H9 (cell line): ENCODE measurements at regions not wholly inside any gene's neighbourhood (a gene's known extent, or its start where the extent isn't known, plus 50 kb on each side); places are given as distances from the start of the nearest gene placed in this dataset.

ENCODE experiments used
- DNase-seq: peaks from one replicate; pipeline ENCODE4 v3.0.0-alpha.2; 2017
- H2AFZ ChIP-seq: one replicate; pipeline ENCODE4 v1.6.1; 2013; ENCODE audit warnings: mild to moderate bottlenecking, low read length, control low read depth, moderate library complexity
- H2AK5ac ChIP-seq: 2 replicates; pipeline ENCODE4 v1.6.1; 2013; ENCODE audit warnings: low read length, control low read depth, mixed read lengths; ENCODE audit not compliant: insufficient read length
- H2BK120ac ChIP-seq: one replicate; pipeline ENCODE4 v1.6.1; 2013; ENCODE audit warnings: low read depth, mild to moderate bottlenecking, low read length, control low read depth, inconsistent platforms; ENCODE audit not compliant: poor library complexity, severe bottlenecking
- H2BK12ac ChIP-seq: 2 replicates; pipeline ENCODE4 v1.6.1; 2013; ENCODE audit warnings: low read length, control low read depth, mixed read lengths, low read depth; ENCODE audit not compliant: insufficient read length
- H2BK15ac ChIP-seq: 2 replicates; pipeline ENCODE4 v1.6.1; 2013; ENCODE audit warnings: low read depth, low read length, control low read depth
- H2BK20ac ChIP-seq: one replicate; pipeline ENCODE4 v1.6.1; 2013; ENCODE audit warnings: low read depth, mild to moderate bottlenecking, low read length, control low read depth, inconsistent platforms; ENCODE audit not compliant: poor library complexity, severe bottlenecking
- H2BK5ac ChIP-seq: 2 replicates; pipeline ENCODE4 v1.6.1; 2013; ENCODE audit warnings: low read length, control low read depth, mixed read lengths; ENCODE audit not compliant: insufficient read length
- H3K14ac ChIP-seq: 2 replicates; pipeline ENCODE4 v1.6.1; 2013; ENCODE audit warnings: low read length, control low read depth; ENCODE audit not compliant: insufficient read depth
- H3K18ac ChIP-seq: 2 replicates; pipeline ENCODE4 v1.6.1; 2013; ENCODE audit warnings: low read depth, mild to moderate bottlenecking, mixed read lengths, low read length, control low read depth; ENCODE audit not compliant: insufficient read length
- H3K23ac ChIP-seq: 2 replicates; pipeline ENCODE4 v1.6.1; 2013; ENCODE audit warnings: low read length, control low read depth, mixed read lengths, low read depth; ENCODE audit not compliant: insufficient read length
- H3K23me2 ChIP-seq: 2 replicates; pipeline ENCODE4 v1.6.1; 2013; ENCODE audit warnings: low read depth, mild to moderate bottlenecking, mixed read lengths, low read length, control low read depth; ENCODE audit not compliant: insufficient read length, poor library complexity, severe bottlenecking
- H3K27ac ChIP-seq: 2 replicates; pipeline ENCODE4 v1.5.1; 2013; ENCODE audit warnings: low read length, control low read depth, mixed read lengths, low read depth; ENCODE audit not compliant: insufficient read length
- H3K27me3 ChIP-seq: 2 replicates; pipeline ENCODE4 v1.6.1; 2013; ENCODE audit warnings: low read length, control low read depth, inconsistent platforms; ENCODE audit not compliant: insufficient read depth
- H3K4ac ChIP-seq: 2 replicates; pipeline ENCODE4 v1.6.1; 2013; ENCODE audit warnings: low read depth, mild to moderate bottlenecking, control low read depth, inconsistent platforms, low read length, moderate library complexity
- H3K4me1 ChIP-seq: 2 replicates; pipeline ENCODE4 v1.6.1; 2013; ENCODE audit warnings: low read length, control low read depth, inconsistent platforms; ENCODE audit not compliant: insufficient read depth
- H3K4me2 ChIP-seq: 2 replicates; pipeline ENCODE4 v1.6.1; 2013; ENCODE audit warnings: low read length, control low read depth, mixed read lengths; ENCODE audit not compliant: insufficient read length, insufficient read depth
- H3K56ac ChIP-seq: 2 replicates; pipeline ENCODE4 v1.6.1; 2013; ENCODE audit warnings: low read depth, mild to moderate bottlenecking, mixed read lengths, low read length, control low read depth; ENCODE audit not compliant: insufficient read length
- H3K79me1 ChIP-seq: 2 replicates; pipeline ENCODE4 v1.6.1; 2013; ENCODE audit warnings: low read depth, mild to moderate bottlenecking, moderate library complexity, low read length, control low read depth, inconsistent platforms; ENCODE audit not compliant: insufficient read depth, poor library complexity, severe bottlenecking
- H3K79me2 ChIP-seq: 2 replicates; pipeline ENCODE4 v1.6.1; 2013; ENCODE audit warnings: low read length, control low read depth, inconsistent platforms; ENCODE audit not compliant: insufficient read depth
- H3K9ac ChIP-seq: 2 replicates; pipeline ENCODE4 v1.6.1; 2013; ENCODE audit warnings: low read length, control low read depth, mixed read lengths; ENCODE audit not compliant: insufficient read length; ENCODE audit errors: extremely low read depth
- H3K9me3 ChIP-seq: one replicate; pipeline ENCODE4 v1.6.1; 2013; ENCODE audit warnings: low read depth, low read length, inconsistent platforms; ENCODE audit not compliant: control insufficient read depth
- H3T11ph ChIP-seq: one replicate; pipeline ENCODE4 v1.6.1; 2013; ENCODE audit warnings: mild to moderate bottlenecking, low read length, control low read depth, inconsistent platforms
- H4K20me1 ChIP-seq: one replicate; pipeline ENCODE4 v1.6.1; 2013; ENCODE audit not compliant: control insufficient read depth, insufficient read length, insufficient read depth
- H4K5ac ChIP-seq: 2 replicates; pipeline ENCODE4 v1.6.1; 2013; ENCODE audit warnings: low read depth, mild to moderate bottlenecking, mixed read lengths, low read length, control low read depth; ENCODE audit not compliant: insufficient read length
- H4K8ac ChIP-seq: replicated peaks from 2 replicates; pipeline ENCODE4 v1.6.1; 2013; ENCODE audit warnings: low read length, control low read depth, mixed read lengths, low read depth; ENCODE audit not compliant: insufficient read length
- H4K91ac ChIP-seq: 2 replicates; pipeline ENCODE4 v1.6.1; 2013; ENCODE audit warnings: low read depth, mild to moderate bottlenecking, moderate library complexity, mixed read lengths, low read length, control low read depth; ENCODE audit not compliant: insufficient read length
- H3K27ac Mint-ChIP-seq, 3 experiments: 2 replicates in 2 of 3; 3 replicates in 1 of 3; pipeline ENCODE4 v1.8.0; 2020 to 2021; ENCODE audit warnings: mixed read lengths in 3 of 3, mild to moderate bottlenecking in 1 of 3, moderate library complexity in 1 of 3
- H3K27me3 Mint-ChIP-seq: 2 replicates; pipeline ENCODE4 v1.8.0; 2021; ENCODE audit warnings: low read depth, mild to moderate bottlenecking, moderate library complexity, mixed read lengths
- H3K36me3 Mint-ChIP-seq, 3 experiments: 2 replicates in 2 of 3; 3 replicates in 1 of 3; pipeline ENCODE4 v1.8.0; 2020 to 2021; ENCODE audit warnings: low read depth in 3 of 3, mixed read lengths in 3 of 3; ENCODE audit not compliant: insufficient read depth in 1 of 3
- H3K4me1 Mint-ChIP-seq, 2 experiments: 2 replicates each; pipeline ENCODE4 v1.8.0; 2020; ENCODE audit warnings: mixed read lengths in 2 of 2
- H3K4me3 Mint-ChIP-seq, 2 experiments: 2 replicates in 1 of 2; 3 replicates in 1 of 2; pipeline ENCODE4 v1.8.0; 2020 to 2021; ENCODE audit warnings: mild to moderate bottlenecking in 2 of 2, mixed read lengths in 2 of 2, moderate library complexity in 1 of 2
- H3K9me3 Mint-ChIP-seq, 2 experiments: 2 replicates in 1 of 2; 3 replicates in 1 of 2; pipeline ENCODE4 v1.8.0; 2020; ENCODE audit warnings: mild to moderate bottlenecking in 2 of 2, mixed read lengths in 2 of 2, moderate library complexity in 1 of 2
- CTCF ChIP-seq: fragments of 200-600 bp; sonication (generic); conservative IDR thresholded peaks from 3 replicates; pipeline ENCODE4 v1.8.0; 2021; ENCODE audit warnings: antibody characterized with exemption, mild to moderate bottlenecking
- WGBS: extraction: QIAGEN DNeasy Blood & Tissue Kit; methylation state at CpG from one replicate; pipeline ENCODE4 v1.1.7; 2013; ENCODE audit warnings: missing lambda C conversion rate, low lambda C conversion rate, mixed read lengths; ENCODE audit not compliant: insufficient read length; ENCODE audit errors: extremely low coverage; 5-methylcytosine and 5-hydroxymethylcytosine counted together

GRCh38 chr4:175999944-176000343 is 65.7 kb upstream of the WDR17 start:
- Histone ChIP-seq H3K4ac (no peak overlapping the region), H4K20me1 (no peaks in the 10 kb centered on the region), H3K27me3 (no peaks in the 10 kb centered on the region; the same call in 1 of the 2 replicates), H4K8ac (no peak overlapping the region), H4K91ac (no peak overlapping the region), H2AK5ac (no peak overlapping the region), H2BK15ac (no peak overlapping the region), H3T11ph (no peak overlapping the region), H3K23me2 (peaks cover 14% of the 10 kb centered on the region), H3K79me2 (no peaks in the 10 kb centered on the region), H3K56ac (no peak overlapping the region), H3K14ac (no peak overlapping the region), H3K18ac (no peak overlapping the region), H4K5ac (no peak overlapping the region), H3K23ac (no peak overlapping the region), H3K9ac (no peak overlapping the region), H2BK20ac (no peak overlapping the region), H3K4me1 (peaks cover 2% of the 10 kb centered on the region; the same call in 1 of the 2 replicates), H2BK120ac (no peak overlapping the region), H3K27ac (no peak overlapping the region), H2AFZ (no peak overlapping the region), H3K79me1 (no peaks in the 10 kb centered on the region), H3K4me2 (no peak overlapping the region), H2BK5ac (no peak overlapping the region), H2BK12ac (no peak overlapping the region), H3K9me3 (no peaks in the 10 kb centered on the region)
- Mint-ChIP-seq H3K4me3 (no peak overlapping the region; a peak in 1 of 5 replicates), H3K27ac (no peak overlapping the region), H3K27me3 (peaks cover 35% of the 10 kb centered on the region), H3K36me3 (no peaks in the 10 kb centered on the region), H3K9me3 (no peaks in the 10 kb centered on the region), H3K4me1 (peaks cover 35 to 42% of the 10 kb centered on the region in 2 experiments)
- no peak for TF ChIP-seq CTCF
- WGBS = no CpG with 5 or more reads among the region's 2 CpGs
- no peak for DNase-seq
